NT2/D1 (cell line): ENCODE measurements at regions not wholly inside any gene's neighbourhood (a gene's known extent, or its start where the extent isn't known, plus 50 kb on each side); places are given as distances from the start of the nearest gene placed in this dataset.

Experiments
- SUZ12 ChIP-seq: IDR thresholded peaks from 2 replicates; pipeline ENCODE4 v1.6.1; 2011; ENCODE audit not compliant: insufficient read length, insufficient read depth; ENCODE audit errors: extremely low read depth
- YY1 ChIP-seq: IDR thresholded peaks from 2 replicates; pipeline ENCODE4 v1.6.1; 2011; ENCODE audit not compliant: insufficient read length, insufficient read depth

DNA sequence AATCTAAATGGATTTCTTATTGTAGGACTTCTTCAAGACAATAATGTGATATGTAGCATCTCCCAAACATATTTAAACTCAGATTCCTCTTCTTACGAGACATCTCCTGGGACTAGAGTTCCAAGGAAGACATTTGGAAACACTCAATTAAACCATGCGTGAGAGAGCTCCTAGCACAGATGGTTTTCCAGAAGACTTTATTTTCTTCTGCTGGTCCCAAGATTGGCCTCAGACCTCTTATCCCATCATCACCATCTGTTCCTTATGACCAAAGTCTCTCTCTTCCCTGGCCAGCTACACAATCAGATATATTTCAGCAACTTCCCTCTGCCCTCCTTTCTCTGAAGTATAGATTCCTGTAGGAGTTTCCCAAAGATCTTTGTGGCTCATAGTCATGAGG lies 93.2 kb upstream of the JARID2 start:
- no peak for TF ChIP-seq SUZ12
- no peak for TF ChIP-seq YY1
